ENCODE measurements at regions not wholly inside any gene's neighbourhood (a gene's known extent, or its start where the extent isn't known, plus 50 kb on each side); places are given as distances from the start of the nearest gene placed in this dataset.
"Not testable (repeated sequence)": the region's sequence is repeated elsewhere in the genome, so short reads cannot be mapped to it uniquely, and the experiment has no call there.

DNA sequence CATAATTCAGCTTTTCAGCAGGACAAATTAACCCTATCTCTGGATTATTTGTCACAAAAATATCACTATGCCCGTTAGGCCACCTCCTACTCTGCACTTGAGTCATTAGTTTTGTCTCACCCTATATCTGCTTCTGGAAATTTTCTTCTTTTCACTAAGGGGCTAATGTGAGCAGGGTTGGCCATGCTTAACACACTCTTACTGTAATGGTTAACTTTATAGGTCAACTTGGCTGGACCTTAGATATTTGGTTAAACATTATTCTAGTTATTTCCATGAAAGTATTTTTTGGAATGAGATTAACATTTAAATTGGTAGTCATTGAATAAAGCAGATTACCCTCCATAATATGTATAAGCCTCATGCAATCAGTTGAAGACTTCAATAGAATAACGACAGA, 394.6 kb upstream of the PTCHD4 start:
- CTCF ChIA-PET, result no interaction called here
- POLR2A ChIA-PET, result no interaction called here
- TF ChIP-seq CTCF (IDR thresholded peaks at IDR 0.05; ENCODE audit: insufficient read depth, low read depth, low read length), result no peak
- no peaks in the 10 kb centered on the region for H3K36me3 ChIP-seq (ENCODE audit: control insufficient read depth, insufficient read depth, low read length)
- no peak for DNase-seq (ENCODE audit: low read depth)
- H3K4me3 ChIP-seq (ENCODE audit: low read depth, low read length), result no peak overlapping the region
- H3K27me3 ChIP-seq (ENCODE audit: control insufficient read depth, insufficient read depth, low read length), result no peaks in the 10 kb centered on the region

GRCh38 chr6:48493432-48493831, 382.4 kb upstream of the PTCHD4 start:
- POLR2A ChIA-PET; H3K4me3 ChIP-seq (ENCODE audit: low read depth, low read length); H3K36me3 ChIP-seq (ENCODE audit: control insufficient read depth, insufficient read depth, low read length); CTCF ChIA-PET; H3K27me3 ChIP-seq (ENCODE audit: control insufficient read depth, insufficient read depth, low read length); DNase-seq (ENCODE audit: low read depth): not testable (repeated sequence)

DNA sequence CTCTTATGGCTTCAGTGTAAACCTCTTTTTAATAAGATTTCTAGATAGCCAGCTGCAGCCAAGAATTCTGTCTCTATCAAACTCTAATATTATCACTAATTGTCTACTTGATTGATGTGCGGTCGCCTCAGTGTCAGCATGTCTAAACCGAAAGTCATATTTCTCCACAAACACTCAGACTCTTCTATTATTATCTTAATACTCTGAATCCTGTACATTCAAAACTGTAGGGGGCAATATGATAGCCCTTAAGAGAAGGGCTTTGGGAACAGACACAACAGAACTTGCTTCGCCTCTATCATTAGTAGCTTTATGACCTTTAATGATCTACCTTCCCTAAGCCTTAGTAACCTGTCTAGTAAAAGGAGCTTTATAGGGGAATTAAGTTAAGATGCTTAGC, 379.7 kb upstream of the PTCHD4 start:
- TF ChIP-seq CTCF (IDR thresholded peaks at IDR 0.05; ENCODE audit: insufficient read depth, low read depth, low read length), result no peak
- no peak overlapping the region for H3K4me3 ChIP-seq (ENCODE audit: low read depth, low read length)
- no peaks in the 10 kb centered on the region for H3K27me3 ChIP-seq (ENCODE audit: control insufficient read depth, insufficient read depth, low read length)
- CTCF ChIA-PET, result no interaction called here
- POLR2A ChIA-PET, result no interaction called here
- no peak for DNase-seq (ENCODE audit: low read depth)
- H3K36me3 ChIP-seq (ENCODE audit: control insufficient read depth, insufficient read depth, low read length), result no peaks in the 10 kb centered on the region

DNA sequence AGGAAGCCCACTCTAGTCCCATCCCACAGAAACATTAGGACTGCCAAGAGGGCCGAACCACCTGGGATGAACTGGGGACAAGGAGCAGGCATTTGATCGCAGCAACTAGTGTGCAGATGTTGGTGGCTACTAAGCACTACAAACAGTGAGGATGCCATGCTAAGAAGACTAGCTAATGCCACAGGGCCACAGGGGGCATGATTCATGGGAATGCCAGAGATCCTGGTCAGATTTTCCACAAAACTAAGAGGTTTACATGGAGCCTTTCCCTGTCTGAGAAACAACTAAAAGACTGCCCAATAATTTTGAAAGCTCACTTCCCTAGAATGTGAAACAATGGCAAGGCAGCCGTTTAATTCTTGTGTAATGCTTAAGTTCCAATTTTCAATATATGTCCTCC, 375.9 kb upstream of the PTCHD4 start:
- ChIA-PET POLR2A (no interaction called here), CTCF (no interaction called here)
- no peaks in the 10 kb centered on the region for H3K36me3 ChIP-seq (ENCODE audit: control insufficient read depth, insufficient read depth, low read length)
- no peaks in the 10 kb centered on the region for H3K27me3 ChIP-seq (ENCODE audit: control insufficient read depth, insufficient read depth, low read length)
- no peak overlapping the region for H3K4me3 ChIP-seq (ENCODE audit: low read depth, low read length)
- no peak for TF ChIP-seq CTCF (IDR thresholded peaks at IDR 0.05; ENCODE audit: insufficient read depth, low read depth, low read length)
- no peak for DNase-seq (ENCODE audit: low read depth)

DNA sequence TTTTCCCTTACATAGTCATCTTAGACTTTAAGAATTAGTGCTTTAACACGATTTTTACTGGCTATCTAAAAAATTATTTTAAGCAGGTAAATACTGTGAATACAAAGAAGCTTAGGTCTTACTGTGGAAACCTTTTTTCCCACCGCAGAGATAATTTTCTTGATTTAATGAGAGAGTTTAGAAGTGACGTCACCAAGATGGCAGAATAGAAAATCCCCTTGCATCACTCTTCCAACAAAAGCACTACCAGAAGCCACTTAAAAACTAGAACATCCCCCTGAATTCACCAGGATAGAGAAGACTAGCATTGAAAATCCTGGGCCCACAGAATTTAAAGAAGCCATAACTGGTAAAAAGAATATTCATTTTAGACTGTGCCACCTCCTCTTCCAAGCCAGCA, 375.4 kb upstream of the PTCHD4 start:
- H3K4me3 ChIP-seq (ENCODE audit: low read depth, low read length), result no peak overlapping the region
- no peak for TF ChIP-seq CTCF (IDR thresholded peaks at IDR 0.05; ENCODE audit: insufficient read depth, low read depth, low read length)
- POLR2A ChIA-PET, result no interaction called here

GRCh38 chr6:48476257-48476656, 365.3 kb upstream of the PTCHD4 start:
- DNase-seq (ENCODE audit: low read depth), result no peak
- POLR2A ChIA-PET, result no interaction called here
- Histone ChIP-seq H3K27me3 (ENCODE audit: control insufficient read depth, insufficient read depth, low read length) (no peaks in the 10 kb centered on the region), H3K36me3 (ENCODE audit: control insufficient read depth, insufficient read depth, low read length) (no peaks in the 10 kb centered on the region), H3K4me3 (ENCODE audit: low read depth, low read length) (no peak overlapping the region)
- TF ChIP-seq CTCF (IDR thresholded peaks at IDR 0.05; ENCODE audit: insufficient read depth, low read depth, low read length), result 0 out of 2 replicates have a peak, but pooled peaks have one; percentile 31
- CTCF ChIA-PET, result interaction anchor here (0.6 to 1.7 kb wide), 8 partner anchors 9 to 688 kb away, joined by 3 to 12 read pairs (median 4); no protein-coding TSS in a partner anchor

More for the DNA sequence above, 375.4 kb upstream of the PTCHD4 start:
- Histone ChIP-seq H3K36me3 (ENCODE audit: control insufficient read depth, insufficient read depth, low read length) (no peaks in the 10 kb centered on the region), H3K27me3 (ENCODE audit: control insufficient read depth, insufficient read depth, low read length) (no peaks in the 10 kb centered on the region)
- CTCF ChIA-PET, result no interaction called here
- no peak for DNase-seq (ENCODE audit: low read depth)

Data from BJ (cell line).